Gastrocnemius medialis (tissue), 4 donors: ENCODE measurements at regions not wholly inside any gene's neighbourhood (a gene's known extent, or its start where the extent isn't known, plus 50 kb on each side); places are given as distances from the start of the nearest gene placed in this dataset.

Experiments
- CTCF ChIP-seq, 5 experiments: fragments of 450-650 bp in 3 of 5; fragments of 200-600 bp in 2 of 5; sonication (generic) in 2 of 5; IDR thresholded peaks in 4 of 5; conservative IDR thresholded peaks in 1 of 5; 1 replicate in 4 of 5; 2 replicates in 1 of 5; pipeline ENCODE4 v1.5.1; 2016 to 2019; ENCODE audit warnings: antibody characterized with exemption in 5 of 5, mild to moderate bottlenecking in 3 of 5, moderate library complexity in 3 of 5
- POLR2A ChIP-seq, 2 donors: fragments of 450-650 bp; IDR thresholded peaks; one replicate each; pipeline ENCODE4 v1.6.1; 2017; ENCODE audit warnings: antibody characterized with exemption in 2 of 2, mild to moderate bottlenecking in 2 of 2, moderate library complexity in 2 of 2

GRCh38 chr2:236976266-236977062 is 109.2 kb upstream of the COPS8 start:
- no peak for TF ChIP-seq CTCF (IDR thresholded peaks at IDR 0.05 in 4 of 5, conservative IDR thresholded peaks at IDR 0.05 in 1 of 5)
- TF ChIP-seq POLR2A (IDR thresholded peaks at IDR 0.05) = peak in 1 of 2 donors; percentile 9
